HEK293 (cell line): ENCODE measurements at regions not wholly inside any gene's neighbourhood (a gene's known extent, or its start where the extent isn't known, plus 50 kb on each side); places are given as distances from the start of the nearest gene placed in this dataset.

Experiments
- CTCF ChIA-PET: fragments of 350-600 bp; formaldehyde crosslinking; extraction: SDS; loops from one replicate; lab custom pipeline; 2021; ENCODE audit warnings: antibody characterized with exemption; lab: Yijun Ruan, JAX
- POLR2A ChIA-PET: fragments of 300-600 bp; formaldehyde crosslinking; extraction: SDS; loops from one replicate; lab custom pipeline; 2020; ENCODE audit warnings: antibody characterized with exemption, inconsistent platforms; lab: Yijun Ruan, JAX
- H3K27ac ChIP-seq: fragments of 200-500 bp; sonication (Bioruptor generic); 2 replicates; pipeline ENCODE4 v1.5.1; 2014; ENCODE audit warnings: low read depth, low read length, control low read depth, inconsistent platforms; ENCODE audit errors: extremely low read depth
- H3K36me3 ChIP-seq, 2 experiments: fragments of 200-500 bp in 1 of 2; sonication (Bioruptor generic) in 1 of 2; 1 replicate in 1 of 2; 2 replicates in 1 of 2; pipeline ENCODE4 v1.5.1; 2014 to 2017; ENCODE audit warnings: inconsistent platforms in 2 of 2, low read length in 2 of 2; ENCODE audit not compliant: control insufficient read depth in 2 of 2, insufficient read depth in 1 of 2
- H3K4me1 ChIP-seq: fragments of 200-500 bp; sonication (Bioruptor generic); 2 replicates; pipeline ENCODE4 v1.5.1; 2014; ENCODE audit warnings: mild to moderate bottlenecking, low read length, inconsistent platforms; ENCODE audit not compliant: control insufficient read depth, insufficient read depth
- H3K4me3 ChIP-seq: 2 replicates; pipeline ENCODE4 v1.5.1; 2011; ENCODE audit warnings: low read depth, mild to moderate bottlenecking, control low read depth, low read length, moderate library complexity
- H3K9me3 ChIP-seq: fragments of 200-500 bp; sonication (Bioruptor generic); 2 replicates; pipeline ENCODE4 v1.5.1; 2014; ENCODE audit warnings: low read depth, low read length, inconsistent platforms; ENCODE audit not compliant: control insufficient read depth, insufficient read depth
- BCL11A ChIP-seq: fragments of 450-650 bp; formaldehyde crosslinking; IDR thresholded peaks from 2 replicates; pipeline ENCODE4 v1.5.1; 2016; ENCODE audit warnings: low read depth, missing biosample characterization, missing genetic modification characterization
- OSR2 ChIP-seq: fragments of 450-650 bp; formaldehyde crosslinking; IDR thresholded peaks from 2 replicates; pipeline ENCODE4 v1.5.1; 2016; ENCODE audit warnings: missing biosample characterization, missing genetic modification characterization
- RBAK ChIP-seq: fragments of 450-650 bp; formaldehyde crosslinking; IDR thresholded peaks from 2 replicates; pipeline ENCODE4 v1.5.1; 2016; ENCODE audit warnings: missing biosample characterization, missing genetic modification characterization
- REPIN1 ChIP-seq: fragments of 450-650 bp; formaldehyde crosslinking; IDR thresholded peaks from 2 replicates; pipeline ENCODE4 v1.5.1; 2017; ENCODE audit warnings: missing biosample characterization, missing genetic modification characterization, low read depth
- ZBTB21 ChIP-seq: fragments of 450-650 bp; formaldehyde crosslinking; IDR thresholded peaks from 2 replicates; pipeline ENCODE4 v1.5.1; 2017; ENCODE audit warnings: missing biosample characterization, missing genetic modification characterization
- ZEB2 ChIP-seq: fragments of 450-650 bp; formaldehyde crosslinking; IDR thresholded peaks from 2 replicates; pipeline ENCODE4 v1.5.1; 2016; ENCODE audit warnings: missing biosample characterization, missing genetic modification characterization
- ZFP3 ChIP-seq: fragments of 450-650 bp; formaldehyde crosslinking; IDR thresholded peaks from 2 replicates; pipeline ENCODE4 v1.5.1; 2016; ENCODE audit warnings: low read depth, missing biosample characterization, missing genetic modification characterization
- ZNF10 ChIP-seq: fragments of 450-650 bp; formaldehyde crosslinking; IDR thresholded peaks from 2 replicates; pipeline ENCODE4 v1.5.1; 2017; ENCODE audit warnings: missing biosample characterization, missing genetic modification characterization
- ZNF133 ChIP-seq: fragments of 450-650 bp; formaldehyde crosslinking; IDR thresholded peaks from 2 replicates; pipeline ENCODE4 v1.5.1; 2016; ENCODE audit warnings: missing biosample characterization, missing genetic modification characterization
- ZNF19 ChIP-seq: fragments of 450-650 bp; formaldehyde crosslinking; IDR thresholded peaks from 2 replicates; pipeline ENCODE4; 2016; ENCODE audit warnings: missing biosample characterization, missing genetic modification characterization, low read depth
- ZNF223 ChIP-seq: fragments of 450-650 bp; formaldehyde crosslinking; IDR thresholded peaks from 2 replicates; pipeline ENCODE4 v1.5.1; 2016; ENCODE audit warnings: missing biosample characterization, missing genetic modification characterization
- ZNF248 ChIP-seq: fragments of 450-650 bp; formaldehyde crosslinking; IDR thresholded peaks from 2 replicates; pipeline ENCODE4 v1.5.1; 2017; ENCODE audit warnings: missing biosample characterization, missing genetic modification characterization
- ZNF423 ChIP-seq: fragments of 450-650 bp; formaldehyde crosslinking; IDR thresholded peaks from 2 replicates; pipeline ENCODE4 v1.5.1; 2016; ENCODE audit warnings: missing biosample characterization, missing genetic modification characterization
- ZNF514 ChIP-seq: fragments of 450-650 bp; formaldehyde crosslinking; IDR thresholded peaks from 2 replicates; pipeline ENCODE4 v1.5.1; 2016; ENCODE audit warnings: missing biosample characterization, missing genetic modification characterization
- ZNF560 ChIP-seq: fragments of 450-650 bp; formaldehyde crosslinking; IDR thresholded peaks from 2 replicates; pipeline ENCODE4 v1.5.1; 2017; ENCODE audit warnings: missing biosample characterization, missing genetic modification characterization, borderline replicate concordance
- ZNF600 ChIP-seq: fragments of 450-650 bp; formaldehyde crosslinking; IDR thresholded peaks from 2 replicates; pipeline ENCODE4 v1.5.1; 2016; ENCODE audit warnings: missing biosample characterization, missing genetic modification characterization
- ZNF610 ChIP-seq: fragments of 450-650 bp; formaldehyde crosslinking; IDR thresholded peaks from 2 replicates; pipeline ENCODE4 v1.5.1; 2016; ENCODE audit warnings: missing biosample characterization, missing genetic modification characterization, borderline replicate concordance
- ZNF621 ChIP-seq: fragments of 450-650 bp; formaldehyde crosslinking; IDR thresholded peaks from 2 replicates; pipeline ENCODE4 v1.5.1; 2017; ENCODE audit warnings: missing biosample characterization, missing genetic modification characterization
- ZNF660 ChIP-seq: fragments of 450-650 bp; IDR thresholded peaks from 2 replicates; pipeline ENCODE4 v1.5.1; 2018; ENCODE audit warnings: missing biosample characterization, mild to moderate bottlenecking, missing genetic modification characterization
- ZNF777 ChIP-seq: fragments of 450-650 bp; formaldehyde crosslinking; IDR thresholded peaks from 2 replicates; pipeline ENCODE4 v1.5.1; 2017; ENCODE audit warnings: missing biosample characterization, missing genetic modification characterization, borderline replicate concordance
- ZNF843 ChIP-seq: fragments of 450-650 bp; formaldehyde crosslinking; IDR thresholded peaks from 2 replicates; pipeline ENCODE4 v1.5.1; 2016; ENCODE audit warnings: missing biosample characterization, missing genetic modification characterization
- ZSCAN16 ChIP-seq: fragments of 450-650 bp; formaldehyde crosslinking; IDR thresholded peaks from 2 replicates; pipeline ENCODE4 v1.5.1; 2016; ENCODE audit warnings: missing biosample characterization, missing genetic modification characterization
- ZSCAN23 ChIP-seq: fragments of 450-650 bp; formaldehyde crosslinking; IDR thresholded peaks from 2 replicates; pipeline ENCODE4 v1.5.1; 2016; ENCODE audit warnings: missing biosample characterization, missing genetic modification characterization
- ZXDB ChIP-seq: fragments of 450-650 bp; formaldehyde crosslinking; IDR thresholded peaks from 2 replicates; pipeline ENCODE4 v1.5.1; 2016; ENCODE audit warnings: missing biosample characterization, missing genetic modification characterization
- TF ChIP-seq, protein P1 (sequence below): fragments of 450-650 bp; formaldehyde crosslinking; IDR thresholded peaks from 2 replicates; pipeline ENCODE4 v1.5.1; 2016; ENCODE audit warnings: missing biosample characterization, missing genetic modification characterization
- TF ChIP-seq, protein P2 (sequence below): fragments of 450-650 bp; formaldehyde crosslinking; IDR thresholded peaks from 2 replicates; pipeline ENCODE4 v1.5.1; 2016; ENCODE audit warnings: missing biosample characterization, missing genetic modification characterization
- TF ChIP-seq, protein P3 (sequence below): fragments of 450-650 bp; formaldehyde crosslinking; IDR thresholded peaks from 2 replicates; pipeline ENCODE4 v1.5.1; 2016; ENCODE audit warnings: missing biosample characterization, missing genetic modification characterization
- TF ChIP-seq, protein P4 (sequence below): fragments of 450-650 bp; formaldehyde crosslinking; IDR thresholded peaks from 2 replicates; pipeline ENCODE4 v1.5.1; 2017; ENCODE audit warnings: missing biosample characterization, missing genetic modification characterization
- TF ChIP-seq, protein P5 (sequence below): fragments of 450-650 bp; formaldehyde crosslinking; IDR thresholded peaks from 2 replicates; pipeline ENCODE4 v1.5.1; 2016; ENCODE audit warnings: missing biosample characterization, missing genetic modification characterization

DNA sequence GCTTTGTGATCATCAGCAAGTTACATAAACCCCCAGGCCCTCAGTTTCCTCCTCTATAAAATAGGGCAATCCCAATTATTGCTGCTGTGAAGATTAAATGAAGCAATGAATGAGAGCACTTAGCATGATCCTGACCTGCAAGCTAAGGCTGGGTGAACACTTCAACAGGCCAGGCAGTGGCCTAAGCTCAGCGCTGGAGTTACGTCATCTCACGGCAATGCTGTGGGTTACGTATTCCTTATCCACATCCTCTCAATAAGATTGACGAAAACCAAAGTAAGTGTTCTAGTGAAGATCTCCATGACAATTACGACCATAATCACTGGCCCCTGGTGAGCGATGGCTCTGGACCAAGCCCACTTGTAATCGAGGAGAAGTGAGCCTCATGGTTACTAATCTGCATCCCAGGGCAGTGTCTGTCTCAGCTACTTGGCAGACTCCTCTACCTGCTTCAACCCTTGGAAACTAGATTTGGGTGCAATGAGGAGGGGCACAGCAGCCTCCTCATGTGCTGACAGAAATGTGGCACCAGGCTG is 274.1 kb upstream of the ARID1B start (continued):
- TF ChIP-seq ZSCAN23 (tag by site-specific recombination) (no peak), RBAK (tag by site-specific recombination) (no peak), ZNF133 (tag by site-specific recombination) (no peak), ZNF610 (tag by site-specific recombination) (no peak), ZNF10 (no peak), ZEB2 (tag by site-specific recombination) (no peak), ZNF600 (no peak), ZBTB21 (no peak), ZNF514 (no peak)
- TF ChIP-seq, protein P1, sequence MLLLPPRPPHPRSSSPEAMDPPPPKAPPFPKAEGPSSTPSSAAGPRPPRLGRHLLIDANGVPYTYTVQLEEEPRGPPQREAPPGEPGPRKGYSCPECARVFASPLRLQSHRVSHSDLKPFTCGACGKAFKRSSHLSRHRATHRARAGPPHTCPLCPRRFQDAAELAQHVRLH, result no peak

DNA sequence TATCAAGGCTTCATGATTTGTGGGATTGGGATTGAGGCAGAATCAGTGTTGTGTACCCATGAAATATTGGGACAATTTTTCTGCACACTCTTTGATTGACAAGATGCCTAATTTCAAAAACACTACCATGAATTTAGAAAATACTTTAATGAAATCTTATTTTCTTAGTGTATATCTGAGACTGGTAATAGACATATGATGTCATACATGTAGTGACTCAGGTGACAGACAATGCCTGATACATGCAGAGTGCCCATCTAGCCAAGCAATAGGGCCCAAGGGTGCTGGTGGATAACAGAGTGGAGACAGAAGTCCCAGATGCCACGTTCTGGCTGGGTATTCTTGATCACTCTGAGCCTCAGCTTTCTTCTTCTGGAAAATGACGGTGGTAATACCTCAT is 279.6 kb upstream of the ARID1B start:
- CTCF ChIA-PET, result no interaction called here
- H3K27ac ChIP-seq, result no peak overlapping the region
- POLR2A ChIA-PET, result no interaction called here
- no peaks in the 10 kb centered on the region for H3K4me1 ChIP-seq
- H3K36me3 ChIP-seq, result no peaks in the 10 kb centered on the region
- no peak overlapping the region for H3K4me3 ChIP-seq
- TF ChIP-seq ZNF660, result no peak
- TF ChIP-seq, protein P2, sequence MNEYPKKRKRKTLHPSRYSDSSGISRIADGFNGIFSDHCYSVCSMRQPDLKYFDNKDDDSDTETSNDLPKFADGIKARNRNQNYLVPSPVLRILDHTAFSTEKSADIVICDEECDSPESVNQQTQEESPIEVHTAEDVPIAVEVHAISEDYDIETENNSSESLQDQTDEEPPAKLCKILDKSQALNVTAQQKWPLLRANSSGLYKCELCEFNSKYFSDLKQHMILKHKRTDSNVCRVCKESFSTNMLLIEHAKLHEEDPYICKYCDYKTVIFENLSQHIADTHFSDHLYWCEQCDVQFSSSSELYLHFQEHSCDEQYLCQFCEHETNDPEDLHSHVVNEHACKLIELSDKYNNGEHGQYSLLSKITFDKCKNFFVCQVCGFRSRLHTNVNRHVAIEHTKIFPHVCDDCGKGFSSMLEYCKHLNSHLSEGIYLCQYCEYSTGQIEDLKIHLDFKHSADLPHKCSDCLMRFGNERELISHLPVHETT, result no peak
- no peak for TF ChIP-seq ZNF777
- TF ChIP-seq RBAK (tag by site-specific recombination), result no peak
- no peak for TF ChIP-seq ZXDB (tag by site-specific recombination)
- TF ChIP-seq ZNF223, result no peak
- TF ChIP-seq ZSCAN16, result no peak
- TF ChIP-seq, protein P3, sequence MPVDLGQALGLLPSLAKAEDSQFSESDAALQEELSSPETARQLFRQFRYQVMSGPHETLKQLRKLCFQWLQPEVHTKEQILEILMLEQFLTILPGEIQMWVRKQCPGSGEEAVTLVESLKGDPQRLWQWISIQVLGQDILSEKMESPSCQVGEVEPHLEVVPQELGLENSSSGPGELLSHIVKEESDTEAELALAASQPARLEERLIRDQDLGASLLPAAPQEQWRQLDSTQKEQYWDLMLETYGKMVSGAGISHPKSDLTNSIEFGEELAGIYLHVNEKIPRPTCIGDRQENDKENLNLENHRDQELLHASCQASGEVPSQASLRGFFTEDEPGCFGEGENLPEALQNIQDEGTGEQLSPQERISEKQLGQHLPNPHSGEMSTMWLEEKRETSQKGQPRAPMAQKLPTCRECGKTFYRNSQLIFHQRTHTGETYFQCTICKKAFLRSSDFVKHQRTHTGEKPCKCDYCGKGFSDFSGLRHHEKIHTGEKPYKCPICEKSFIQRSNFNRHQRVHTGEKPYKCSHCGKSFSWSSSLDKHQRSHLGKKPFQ, result no peak
- TF ChIP-seq OSR2 (tag by site-specific recombination), result no peak
- no peak for TF ChIP-seq ZNF843 (tag by site-specific recombination)
- TF ChIP-seq, protein P4, sequence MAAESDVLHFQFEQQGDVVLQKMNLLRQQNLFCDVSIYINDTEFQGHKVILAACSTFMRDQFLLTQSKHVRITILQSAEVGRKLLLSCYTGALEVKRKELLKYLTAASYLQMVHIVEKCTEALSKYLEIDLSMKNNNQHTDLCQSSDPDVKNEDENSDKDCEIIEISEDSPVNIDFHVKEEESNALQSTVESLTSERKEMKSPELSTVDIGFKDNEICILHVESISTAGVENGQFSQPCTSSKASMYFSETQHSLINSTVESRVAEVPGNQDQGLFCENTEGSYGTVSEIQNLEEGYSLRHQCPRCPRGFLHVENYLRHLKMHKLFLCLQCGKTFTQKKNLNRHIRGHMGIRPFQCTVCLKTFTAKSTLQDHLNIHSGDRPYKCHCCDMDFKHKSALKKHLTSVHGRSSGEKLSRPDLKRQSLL (tag by site-specific recombination), result no peak
- no peaks in the 10 kb centered on the region for H3K9me3 ChIP-seq

DNA sequence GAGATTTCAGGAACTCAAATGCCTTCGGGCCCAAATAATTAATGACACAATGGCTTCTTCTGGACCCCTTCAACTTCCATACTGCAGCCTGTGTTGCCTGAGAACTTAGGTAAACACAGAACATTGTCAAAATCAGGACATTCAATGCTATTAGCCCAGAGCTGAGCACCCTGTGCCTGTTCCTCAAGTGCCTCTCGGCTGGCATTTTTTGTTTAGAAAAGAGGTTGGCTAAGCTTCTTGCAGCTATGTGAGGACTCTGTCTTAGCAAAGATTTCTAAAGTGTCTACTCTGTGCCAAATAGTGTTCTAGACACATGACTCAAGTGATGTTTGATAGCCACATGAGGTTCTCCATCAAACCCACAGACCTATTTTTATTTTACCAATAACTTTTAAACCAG is 289.3 kb upstream of the ARID1B start:
- Histone ChIP-seq H3K27ac (no peak overlapping the region), H3K4me3 (no peak overlapping the region), H3K4me1 (no peaks in the 10 kb centered on the region), H3K36me3 (no peaks in the 10 kb centered on the region), H3K9me3 (no peaks in the 10 kb centered on the region; the same call in 1 of the 2 replicates)
- CTCF ChIA-PET, result interaction anchor here (0.6 to 1.0 kb wide), 2 partner anchors 11 to 648 kb away, joined by 3 read pairs; no protein-coding TSS in a partner anchor
- POLR2A ChIA-PET, result no interaction called here
- TF ChIP-seq, protein P3, result no peak
- TF ChIP-seq ZFP3, result no peak
- TF ChIP-seq ZNF19 (tag by site-specific recombination), result no peak
- TF ChIP-seq, protein P5, sequence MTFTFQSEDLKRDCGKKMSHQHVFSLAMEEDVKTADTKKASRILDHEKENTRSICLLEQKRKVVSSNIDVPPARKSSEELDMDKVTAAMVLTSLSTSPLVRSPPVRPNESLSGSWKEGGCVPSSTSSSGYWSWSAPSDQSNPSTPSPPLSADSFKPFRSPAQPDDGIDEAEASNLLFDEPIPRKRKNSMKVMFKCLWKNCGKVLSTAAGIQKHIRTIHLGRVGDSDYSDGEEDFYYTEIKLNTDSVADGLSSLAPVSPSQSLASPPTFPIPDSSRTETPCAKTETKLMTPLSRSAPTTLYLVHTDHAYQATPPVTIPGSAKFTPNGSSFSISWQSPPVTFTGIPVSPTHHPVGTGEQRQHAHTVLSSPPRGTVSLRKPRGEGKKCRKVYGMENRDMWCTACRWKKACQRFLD (tag by site-specific recombination), result no peak
- no peak for TF ChIP-seq BCL11A (tag by site-specific recombination)
- no peak for TF ChIP-seq ZNF621 (tag by site-specific recombination)
- TF ChIP-seq RBAK (tag by site-specific recombination), result no peak
- no peak for TF ChIP-seq ZNF560 (tag by site-specific recombination)
- TF ChIP-seq REPIN1, result no peak
- no peak for TF ChIP-seq ZSCAN16
- no peak for TF ChIP-seq ZNF248 (tag by site-specific recombination)
- no peak for TF ChIP-seq ZNF423 (tag by site-specific recombination)
